IMR-90 (cell line): ENCODE measurements at regions not wholly inside any gene's neighbourhood (a gene's known extent, or its start where the extent isn't known, plus 50 kb on each side); places are given as distances from the start of the nearest gene placed in this dataset.
A peak's percentile ranks its signal among the peaks of the same experiment; 100 is the strongest.

Experiments used
- ATAC-seq: fragments of 200-7000 bp; cut with Tn5 transposase; 2 replicates; pipeline ENCODE4 v1.9.1; 2020; ENCODE audit warnings: low read depth, mild to moderate bottlenecking, moderate library complexity
- BruUV-seq: library from RNA; stranded (reverse); fragments of 400-500 nt; replicated peaks from 2 replicates; lab custom pipeline; 2021; lab: Mats Ljungman, UMichigan
- CTCF ChIA-PET: fragments of 300-600 bp; formaldehyde crosslinking; extraction: SDS; loops from one replicate; lab custom pipeline; 2021; ENCODE audit warnings: antibody characterized with exemption; lab: Yijun Ruan, JAX
- POLR2A ChIA-PET: fragments of 300-600 bp; sonication (Branson Sonifier 250); formaldehyde crosslinking; loops from one replicate; lab custom pipeline; 2022; ENCODE audit warnings: antibody characterized with exemption; ENCODE audit not compliant: unreplicated experiment; lab: Charles Lee
- DNase-seq: peaks from one replicate; pipeline ENCODE4 v3.0.0; 2013
- H2AFZ ChIP-seq: replicated peaks from 2 replicates; pipeline ENCODE3; 2013; ENCODE audit warnings: low read length, mild to moderate bottlenecking; ENCODE audit not compliant: poor library complexity
- H2AK5ac ChIP-seq: 2 replicates; pipeline ENCODE4 v1.6.1; 2013; ENCODE audit warnings: low read depth, low read length, inconsistent platforms
- H2AK9ac ChIP-seq: replicated peaks from 2 replicates; pipeline ENCODE3; 2013; ENCODE audit warnings: mild to moderate bottlenecking, low read depth, low read length, moderate library complexity; ENCODE audit not compliant: poor library complexity
- H2BK120ac ChIP-seq: 2 replicates; pipeline ENCODE4 v1.6.1; 2013; ENCODE audit warnings: low read depth, low read length, inconsistent platforms
- H2BK15ac ChIP-seq: 3 replicates; pipeline ENCODE4 v1.6.1; 2013; ENCODE audit warnings: low read depth, low read length, inconsistent platforms
- H2BK20ac ChIP-seq: 2 replicates; pipeline ENCODE4 v1.6.1; 2013; ENCODE audit warnings: low read depth, mild to moderate bottlenecking, inconsistent platforms, low read length, moderate library complexity
- H2BK5ac ChIP-seq: 2 replicates; pipeline ENCODE4 v1.6.1; 2013; ENCODE audit warnings: mild to moderate bottlenecking, low read depth, low read length, inconsistent platforms; ENCODE audit not compliant: poor library complexity, severe bottlenecking
- H3K14ac ChIP-seq: replicated peaks from 2 replicates; pipeline ENCODE4 v1.6.1; 2013; ENCODE audit warnings: low read depth, low read length, inconsistent platforms
- H3K18ac ChIP-seq: 2 replicates; pipeline ENCODE4 v1.6.1; 2013; ENCODE audit warnings: low read depth, low read length, control low read depth
- H3K23ac ChIP-seq: 2 replicates; pipeline ENCODE4 v1.6.1; 2013; ENCODE audit warnings: low read depth, low read length, inconsistent platforms
- H3K27ac ChIP-seq: 2 replicates; pipeline ENCODE4 v1.5.1; 2013; ENCODE audit warnings: mild to moderate bottlenecking, control low read depth, low read length; ENCODE audit not compliant: insufficient read depth
- H3K27me3 ChIP-seq: 2 replicates; pipeline ENCODE4 v1.6.1; 2013; ENCODE audit warnings: low read length; ENCODE audit not compliant: control insufficient read depth, insufficient read depth
- H3K36me3 ChIP-seq: 2 replicates; pipeline ENCODE4 v1.6.1; 2013; ENCODE audit warnings: low read length, mixed read lengths; ENCODE audit not compliant: control insufficient read depth, insufficient read depth
- H3K4ac ChIP-seq: 2 replicates; pipeline ENCODE4 v1.6.1; 2013; ENCODE audit warnings: low read depth, low read length, inconsistent platforms
- H3K4me1 ChIP-seq: 2 replicates; pipeline ENCODE4 v1.6.1; 2013; ENCODE audit warnings: low read length, mixed read lengths; ENCODE audit not compliant: control insufficient read depth, insufficient read depth
- H3K4me2 ChIP-seq: 2 replicates; pipeline ENCODE4 v1.6.1; 2013; ENCODE audit warnings: low read depth, mild to moderate bottlenecking, control low read depth, low read length, moderate library complexity
- H3K4me3 ChIP-seq: 2 replicates; pipeline ENCODE4 v1.5.1; 2013; ENCODE audit warnings: low read depth, mild to moderate bottlenecking, control low read depth, low read length, moderate library complexity; ENCODE audit not compliant: insufficient read depth
- H3K56ac ChIP-seq: 2 replicates; pipeline ENCODE4 v1.6.1; 2013; ENCODE audit warnings: low read length, inconsistent platforms; ENCODE audit not compliant: insufficient read depth; ENCODE audit errors: extremely low read depth
- H3K79me1 ChIP-seq, 2 experiments: 2 replicates each; pipeline ENCODE4 v1.6.1; 2013; ENCODE audit warnings: low read length in 2 of 2, inconsistent platforms in 1 of 2, low read depth in 1 of 2
- H3K9ac ChIP-seq: 2 replicates; pipeline ENCODE4 v1.6.1; 2013; ENCODE audit warnings: low read depth, low read length, control low read depth
- H3K9me1 ChIP-seq: 2 replicates; pipeline ENCODE4 v1.6.1; 2013; ENCODE audit warnings: low read length, inconsistent platforms; ENCODE audit not compliant: insufficient read depth
- H3K9me3 ChIP-seq: 2 replicates; pipeline ENCODE4 v1.6.1; 2013; ENCODE audit warnings: low read length; ENCODE audit not compliant: control insufficient read depth, insufficient read depth
- H4K20me1 ChIP-seq: 2 replicates; pipeline ENCODE4 v1.6.1; 2013; ENCODE audit warnings: low read length, inconsistent platforms; ENCODE audit not compliant: insufficient read depth
- H4K5ac ChIP-seq: 2 replicates; pipeline ENCODE4 v1.6.1; 2013; ENCODE audit warnings: mild to moderate bottlenecking, low read depth, low read length, control low read depth
- H4K8ac ChIP-seq, 2 experiments: 2 replicates each; pipeline ENCODE4 v1.6.1; 2013; ENCODE audit warnings: low read depth in 2 of 2, low read length in 2 of 2, control low read depth in 1 of 2, inconsistent platforms in 1 of 2
- H4K91ac ChIP-seq: 2 replicates; pipeline ENCODE4 v1.6.1; 2013; ENCODE audit warnings: low read depth, low read length, inconsistent platforms; ENCODE audit not compliant: insufficient read depth
- BHLHE40 ChIP-seq: fragments of 150-350 bp; IDR thresholded peaks from 2 replicates; pipeline ENCODE4 v1.6.1; 2016; ENCODE audit warnings: mild to moderate bottlenecking, low read depth, low read length
- CEBPB ChIP-seq: IDR thresholded peaks from 2 replicates; pipeline ENCODE4 v1.6.1; 2012; ENCODE audit warnings: low read depth, low read length, improper control_type of control experiment
- CHD1 ChIP-seq: IDR thresholded peaks from 2 replicates; pipeline ENCODE4 v1.6.1; 2012; ENCODE audit warnings: low read depth, low read length, improper control_type of control experiment
- CTCF ChIP-seq: conservative IDR thresholded peaks from 2 replicates; pipeline ENCODE4 v1.5.1; 2012; ENCODE audit warnings: mild to moderate bottlenecking, low read depth, low read length, improper control_type of control experiment
- ELK1 ChIP-seq: fragments of 150-350 bp; IDR thresholded peaks from 2 replicates; pipeline ENCODE4 v1.6.1; 2016; ENCODE audit warnings: low read depth, mild to moderate bottlenecking, low read length, moderate library complexity, borderline replicate concordance
- FOS ChIP-seq: fragments of 150-350 bp; IDR thresholded peaks from 2 replicates; pipeline ENCODE4 v1.6.1; 2016; ENCODE audit warnings: low read depth, low read length
- MAFK ChIP-seq: IDR thresholded peaks from 2 replicates; pipeline ENCODE4 v1.6.1; 2012; ENCODE audit warnings: low read depth, low read length, improper control_type of control experiment
- MAZ ChIP-seq: IDR thresholded peaks from 2 replicates; pipeline ENCODE4 v1.6.1; 2012; ENCODE audit warnings: low read depth, mild to moderate bottlenecking, low read length, improper control_type of control experiment, moderate library complexity, borderline replicate concordance
- NFE2L2 ChIP-seq: fragments of 150-350 bp; IDR thresholded peaks from 2 replicates; pipeline ENCODE4 v1.6.1; 2016; ENCODE audit warnings: low read depth, mild to moderate bottlenecking, low read length
- POLR2A ChIP-seq: IDR thresholded peaks from 2 replicates; pipeline ENCODE4 v1.6.1; 2012; ENCODE audit warnings: mild to moderate bottlenecking, low read depth, low read length
- RAD21 ChIP-seq: IDR thresholded peaks from 2 replicates; pipeline ENCODE4 v1.6.1; 2012; ENCODE audit warnings: low read length, improper control_type of control experiment
- RCOR1 ChIP-seq: IDR thresholded peaks from 2 replicates; pipeline ENCODE4 v1.6.1; 2012; ENCODE audit warnings: mild to moderate bottlenecking, low read length, improper control_type of control experiment; ENCODE audit not compliant: insufficient replicate concordance
- RFX5 ChIP-seq: IDR thresholded peaks from 2 replicates; pipeline ENCODE4 v1.8.0; 2012; ENCODE audit warnings: low read depth, mild to moderate bottlenecking, low read length, moderate library complexity
- SMC3 ChIP-seq: fragments of 150-350 bp; IDR thresholded peaks from 2 replicates; pipeline ENCODE4 v1.6.1; 2016; ENCODE audit warnings: low read depth, mild to moderate bottlenecking, antibody characterized with exemption, low read length, moderate library complexity
- WGBS, 2 experiments: methylation state at CpG; one replicate each; pipeline versions ENCODE4 v1.1.5 to v1.1.7; 2013; ENCODE audit warnings: missing lambda C conversion rate in 2 of 2; ENCODE audit not compliant: insufficient read length in 1 of 2; ENCODE audit errors: extremely low coverage in 2 of 2; 5-methylcytosine and 5-hydroxymethylcytosine counted together
- dilution Hi-C: fragments of 300-500 bp; cut with HindIII; formaldehyde crosslinking; loops from one replicate; pipeline ENCODE4 v1.14.3; 2018; ENCODE audit warnings: low sequenced_read_pairs; ENCODE audit not compliant: unreplicated experiment
- in situ Hi-C: fragments of 300-500 bp; cut with MboI; formaldehyde crosslinking; loops from 3 replicates; pipeline ENCODE4 v1.14.3; 2019; ENCODE audit warnings: low sequenced_read_pairs, inconsistent platforms, mixed read lengths
- intact Hi-C: fragments of 100-400 bp; cut with micrococcal nuclease; formaldehyde crosslinking; loops from 2 replicates; pipeline ENCODE4 v1.10.0; 2022

GRCh38 chr12:76611533-76611932, 52.0 kb upstream of the OSBPL8 start:
- H3K27me3 ChIP-seq, result no peaks in the 10 kb centered on the region
- no peak overlapping the region for H3K27ac ChIP-seq
- peak overlapping the region; percentile 0; the same call in 1 of the 2 replicates for H3K4me2 ChIP-seq
- ATAC-seq (peak; percentile 93), DNase-seq (peak; percentile 93)
- no peak overlapping the region for H2BK120ac ChIP-seq
- peak overlapping the region; percentile 66 for H2BK5ac ChIP-seq
- intact Hi-C loops (no loop called here), dilution Hi-C loops (no loop called here), in situ Hi-C loops (no loop called here)
- peaks cover 2% of the 10 kb centered on the region; the same call in 1 of the 2 replicates for H3K4me1 ChIP-seq
- peak overlapping the region; percentile 78 for H3K14ac ChIP-seq
- H2BK20ac ChIP-seq, result peak overlapping the region; percentile 55; the same call in 1 of the 2 replicates
- H3K36me3 ChIP-seq, result no peaks in the 10 kb centered on the region
- no peak overlapping the region; the same call in 1 of the 2 replicates for H3K4ac ChIP-seq
- peak overlapping the region; percentile 56 for H2AFZ ChIP-seq
- WGBS, 2 experiments, result 10% methylated on average over 2 of the region's 2 CpGs; no CpG with 5 or more reads in 1 of the 2 experiments
- H3K9me1 ChIP-seq, result no peaks in the 10 kb centered on the region; the same call in 1 of the 2 replicates
- CTCF ChIA-PET, result interaction anchor here (0.8 kb wide), 1 partner anchor 15 kb away, joined by 3 read pairs; no protein-coding TSS in a partner anchor
- H4K91ac ChIP-seq, result no peak overlapping the region
- no peak for TF ChIP-seq RCOR1
- peak; percentile 77 for TF ChIP-seq CEBPB
- no peak for TF ChIP-seq MAZ
- no peak for TF ChIP-seq POLR2A
- no peak for TF ChIP-seq SMC3
- no peak for TF ChIP-seq ELK1
- TF ChIP-seq FOS, result 0 out of 2 replicates have a peak, but pooled peaks have one; percentile 31
- no peak for TF ChIP-seq BHLHE40
- no peak for TF ChIP-seq RAD21
- peak; percentile 28; the same call in 1 of the 2 replicates for TF ChIP-seq MAFK
- TF ChIP-seq CTCF, result no peak
- no peak for TF ChIP-seq CHD1
- TF ChIP-seq RFX5, result no peak
- peak; percentile 57; the same call in 1 of the 2 replicates for TF ChIP-seq NFE2L2
- H3K9ac ChIP-seq, result no peak overlapping the region
- no peaks in the 10 kb centered on the region for H3K9me3 ChIP-seq
- H2BK15ac ChIP-seq, result no peak overlapping the region
- no peak overlapping the region for H3K56ac ChIP-seq
- H4K5ac ChIP-seq, result no peak overlapping the region
- no peak overlapping the region for H3K4me3 ChIP-seq
- H2AK5ac ChIP-seq, result peak overlapping the region; percentile 30; the same call in 1 of the 2 replicates
- no TSS peak for BruUV-seq
- H3K18ac ChIP-seq, result no peak overlapping the region; the same call in 1 of the 2 replicates
- H2AK9ac ChIP-seq, result no peak overlapping the region
- no peak overlapping the region for H4K8ac ChIP-seq
- H3K23ac ChIP-seq, result peak overlapping the region; percentile 70; the same call in 1 of the 2 replicates
- no peaks in the 10 kb centered on the region for H4K20me1 ChIP-seq
- POLR2A ChIA-PET, result interaction anchor here (0.5 to 0.6 kb wide), 2 partner anchors 50 to 383 kb away, joined by 5 to 7 read pairs; no protein-coding TSS in a partner anchor
- no peaks in the 10 kb centered on the region for H3K79me1 ChIP-seq
